Jurkat, Clone E6-1 (cell line): ENCODE measurements at regions not wholly inside any gene's neighbourhood (a gene's known extent, or its start where the extent isn't known, plus 50 kb on each side); places are given as distances from the start of the nearest gene placed in this dataset.
"Not testable (repeated sequence)": the region's sequence is repeated elsewhere in the genome, so short reads cannot be mapped to it uniquely, and the experiment has no call there.

ENCODE experiments used
- DNase-seq: peaks from one replicate; pipeline ENCODE4 v3.0.0-alpha.2; 2011; ENCODE audit warnings: low read depth, low spot score
- H3K4me3 ChIP-seq: 2 replicates; pipeline ENCODE4 v1.5.1; 2011; ENCODE audit warnings: mild to moderate bottlenecking, low read length, control low read depth, moderate library complexity

DNA sequence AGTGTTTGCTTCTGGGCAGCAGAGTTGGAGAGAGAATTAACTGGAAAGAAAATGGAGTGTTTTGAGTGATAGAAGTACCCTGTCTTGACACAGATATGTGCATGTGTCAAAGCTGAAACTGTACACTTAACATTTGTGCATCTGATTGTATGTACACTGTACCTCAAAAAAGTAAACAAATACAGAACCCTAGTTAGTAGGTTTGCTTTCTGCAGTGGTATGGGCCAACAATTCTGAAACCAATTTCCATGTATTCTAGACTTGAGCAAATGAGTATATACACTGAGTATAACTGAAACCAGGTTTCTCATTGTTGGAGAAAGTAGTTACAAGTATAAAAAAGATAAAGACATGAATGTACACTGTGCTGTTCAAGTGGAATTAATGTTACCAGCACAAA is 52.4 kb downstream of the ELAPOR2 start:
- no peak overlapping the region for H3K4me3 ChIP-seq
- DNase-seq = no peak

DNA sequence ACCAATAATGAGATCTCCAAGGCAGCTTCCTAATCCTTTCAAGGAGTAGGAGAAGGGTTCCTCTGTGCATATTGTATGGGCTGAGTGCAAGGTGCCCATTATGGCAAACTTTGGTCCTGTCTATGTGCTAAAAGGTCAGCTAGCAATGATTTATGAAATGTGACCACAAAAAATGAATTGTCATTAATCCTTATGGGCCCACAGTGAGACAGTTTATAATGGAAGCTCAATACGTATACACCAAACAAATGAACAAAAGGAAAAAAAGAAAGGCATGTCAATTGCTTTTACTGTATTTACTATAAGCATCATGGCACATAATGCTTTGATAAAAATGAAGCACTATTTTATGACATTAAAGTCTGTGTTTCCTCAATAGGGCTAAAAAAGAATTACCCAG is 54.5 kb downstream of the ELAPOR2 start:
- DNase-seq = no peak
- no peak overlapping the region for H3K4me3 ChIP-seq

DNA sequence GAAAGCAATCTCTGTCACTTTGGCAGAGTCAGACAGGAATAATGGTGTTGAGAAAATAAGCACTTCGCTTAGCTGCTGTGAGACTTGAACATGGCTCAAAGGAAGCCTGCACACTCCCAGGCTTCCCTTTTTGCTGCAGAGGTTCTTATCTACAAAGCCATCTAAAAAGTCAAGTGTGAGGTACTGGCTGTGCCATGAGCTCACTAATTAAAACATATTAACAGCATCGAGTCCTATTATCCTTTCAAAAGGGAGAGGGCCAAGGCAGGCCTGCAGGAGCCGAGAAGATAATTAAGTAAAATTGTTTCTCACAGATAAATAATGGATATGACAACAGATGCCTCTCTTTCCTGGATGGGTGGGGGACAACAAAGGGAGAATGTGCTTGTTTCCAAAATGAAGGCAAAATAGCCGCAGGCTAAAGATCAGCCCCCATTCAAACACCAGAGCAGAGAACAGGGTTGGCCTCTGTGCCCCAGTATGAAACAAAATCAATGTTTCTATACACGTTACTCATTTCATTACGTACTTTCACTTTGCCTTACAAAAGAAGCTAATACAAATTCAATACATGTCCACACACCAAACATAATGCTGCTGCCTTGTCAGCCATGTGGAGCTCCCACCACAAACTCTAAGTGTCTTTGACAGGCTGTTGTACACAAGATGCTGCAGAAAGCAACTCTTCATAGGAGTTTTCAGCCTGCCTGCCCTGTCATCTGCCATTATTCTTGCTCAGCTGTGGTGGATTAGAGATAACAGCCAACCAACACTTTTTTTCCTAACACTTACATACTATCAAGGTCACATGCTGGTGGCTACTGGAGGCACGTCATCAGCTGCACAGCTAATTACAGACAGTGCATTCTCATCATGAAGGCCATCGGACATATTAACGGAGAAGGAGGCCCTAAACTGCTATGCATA is 55.3 kb downstream of the ELAPOR2 start:
- no peak for DNase-seq
- no peak overlapping the region for H3K4me3 ChIP-seq

DNA sequence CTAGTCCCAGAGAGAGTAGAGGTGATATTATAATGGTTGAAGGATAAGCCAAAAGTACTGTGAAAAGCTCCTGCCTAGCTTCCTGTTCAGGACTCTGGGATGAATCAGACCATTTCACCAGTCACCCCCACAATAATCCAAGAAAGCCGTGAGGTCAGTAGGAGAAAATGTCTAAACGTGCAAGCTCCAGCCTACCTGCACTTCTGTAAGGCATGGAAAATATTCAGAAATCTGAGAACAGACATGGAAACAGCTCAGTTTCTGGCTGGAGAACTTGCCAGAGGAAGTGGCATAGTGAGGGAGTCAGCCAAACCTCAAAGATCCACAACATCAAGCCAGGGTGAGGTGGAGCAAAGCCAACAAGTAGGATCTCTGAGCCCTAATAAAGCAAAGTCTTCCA is 58.2 kb downstream of the ELAPOR2 start:
- no peak for DNase-seq
- no peak overlapping the region for H3K4me3 ChIP-seq

- H3K4me3 ChIP-seq = no peak overlapping the region
- DNase-seq = no peak
Observed at GRCh38 chr7:87000344-87000743, 59.1 kb downstream of the ELAPOR2 start.

DNA sequence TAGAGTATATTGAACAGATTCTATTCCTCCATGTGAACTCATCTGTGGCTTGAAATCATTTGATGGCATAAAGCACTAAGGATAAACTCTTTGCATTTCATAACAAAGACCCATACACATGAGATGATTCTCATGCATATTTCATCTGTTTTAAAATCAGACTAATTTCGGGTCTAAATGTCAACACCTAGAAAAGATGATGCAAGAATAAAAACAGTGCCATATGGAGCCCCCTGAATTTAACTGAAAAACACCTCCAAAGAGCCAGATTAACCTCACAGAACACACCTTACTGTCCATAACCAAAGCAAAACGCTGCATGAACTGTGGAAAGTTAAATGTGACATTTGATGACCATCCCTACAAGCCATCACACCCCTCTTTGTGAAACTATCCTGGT is 59.7 kb downstream of the ELAPOR2 start:
- no peak overlapping the region for H3K4me3 ChIP-seq
- no peak for DNase-seq

GRCh38 chr7:86995814-86996213 is 63.6 kb downstream of the ELAPOR2 start:
- H3K4me3 ChIP-seq = no peak overlapping the region
- DNase-seq = no peak

- H3K4me3 ChIP-seq = no peak overlapping the region
- no peak for DNase-seq
Observed at GRCh38 chr7:86995052-86995725, 64.3 kb downstream of the ELAPOR2 start.

- DNase-seq = no peak
- H3K4me3 ChIP-seq = no peak overlapping the region
Observed at GRCh38 chr7:86991771-86992191, 67.7 kb downstream of the ELAPOR2 start.

- no peak overlapping the region for H3K4me3 ChIP-seq
- DNase-seq = no peak
Observed at GRCh38 chr7:86991093-86991769, 68.2 kb downstream of the ELAPOR2 start.

GRCh38 chr7:86989407-86989806 is 70.0 kb downstream of the ELAPOR2 start:
- no peak overlapping the region for H3K4me3 ChIP-seq
- no peak for DNase-seq

DNA sequence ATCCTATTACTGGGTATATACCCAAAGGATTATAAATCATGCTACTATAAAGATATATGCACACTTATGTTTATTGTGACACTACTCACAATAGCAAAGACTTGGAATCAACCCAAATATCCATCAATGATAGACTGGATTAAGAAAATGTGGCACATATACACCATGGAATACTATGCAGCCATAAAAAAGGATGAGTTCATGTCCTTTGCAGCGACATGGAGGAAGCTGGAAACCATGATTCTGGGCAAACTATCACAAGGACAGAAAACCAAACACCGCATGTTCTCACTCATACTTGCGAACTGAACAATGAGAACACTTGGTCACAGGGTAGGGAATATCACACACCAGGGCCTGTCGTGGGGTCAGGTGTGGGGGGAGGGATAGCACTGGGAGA is 71.6 kb downstream of the ELAPOR2 start:
- not testable (repeated sequence) for H3K4me3 ChIP-seq, DNase-seq

GRCh38 chr7:86987358-86987757 is 72.1 kb downstream of the ELAPOR2 start:
- not testable (repeated sequence) for H3K4me3 ChIP-seq, DNase-seq

- not testable (repeated sequence) for DNase-seq, H3K4me3 ChIP-seq
Observed at GRCh38 chr7:86985342-86985741, 74.1 kb downstream of the ELAPOR2 start.

DNA sequence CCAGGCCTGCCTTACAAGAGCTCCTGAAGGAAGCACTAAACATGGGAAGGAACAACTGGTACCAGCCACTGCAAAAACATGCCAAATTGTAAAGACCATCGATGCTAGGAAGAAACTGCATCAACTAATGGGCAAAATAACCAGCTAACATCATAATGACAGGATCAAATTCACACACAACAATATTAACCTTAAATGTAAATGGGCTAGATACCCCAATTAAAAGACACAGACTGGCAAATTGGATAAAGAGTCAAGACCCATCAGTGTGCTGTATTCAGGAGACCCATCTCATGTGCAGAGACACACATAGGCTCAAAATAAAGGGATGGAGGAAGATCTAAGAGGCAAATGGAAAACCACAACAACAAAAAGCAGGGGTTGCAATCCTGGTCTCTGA is 75.8 kb downstream of the ELAPOR2 start:
- not testable (repeated sequence) for H3K4me3 ChIP-seq, DNase-seq

GRCh38 chr7:86981937-86982336 is 77.5 kb downstream of the ELAPOR2 start:
- H3K4me3 ChIP-seq, DNase-seq: not testable (repeated sequence)

DNA sequence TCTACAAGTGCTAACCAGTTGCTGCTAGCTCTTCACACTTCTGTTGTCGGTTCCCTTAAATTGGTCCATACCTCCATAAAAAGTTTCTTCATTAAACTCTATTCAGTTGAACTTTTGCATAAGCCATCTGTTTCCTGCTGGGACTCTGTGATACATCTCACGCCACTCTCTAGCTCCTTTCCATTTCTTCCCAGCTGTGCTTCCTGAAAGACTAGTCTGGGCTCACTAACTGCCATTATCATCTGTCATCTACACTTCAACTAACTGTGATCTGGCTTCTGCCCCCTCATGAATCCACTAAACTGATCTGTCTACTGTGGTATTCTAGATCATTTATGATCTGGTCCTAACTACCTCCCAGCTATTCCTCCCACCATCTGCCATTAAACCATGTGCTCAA is 78.3 kb downstream of the ELAPOR2 start:
- H3K4me3 ChIP-seq = no peak overlapping the region
- DNase-seq = no peak

GRCh38 chr7:86980223-86980622 is 79.2 kb downstream of the ELAPOR2 start:
- no peak for DNase-seq
- H3K4me3 ChIP-seq = no peak overlapping the region

DNA sequence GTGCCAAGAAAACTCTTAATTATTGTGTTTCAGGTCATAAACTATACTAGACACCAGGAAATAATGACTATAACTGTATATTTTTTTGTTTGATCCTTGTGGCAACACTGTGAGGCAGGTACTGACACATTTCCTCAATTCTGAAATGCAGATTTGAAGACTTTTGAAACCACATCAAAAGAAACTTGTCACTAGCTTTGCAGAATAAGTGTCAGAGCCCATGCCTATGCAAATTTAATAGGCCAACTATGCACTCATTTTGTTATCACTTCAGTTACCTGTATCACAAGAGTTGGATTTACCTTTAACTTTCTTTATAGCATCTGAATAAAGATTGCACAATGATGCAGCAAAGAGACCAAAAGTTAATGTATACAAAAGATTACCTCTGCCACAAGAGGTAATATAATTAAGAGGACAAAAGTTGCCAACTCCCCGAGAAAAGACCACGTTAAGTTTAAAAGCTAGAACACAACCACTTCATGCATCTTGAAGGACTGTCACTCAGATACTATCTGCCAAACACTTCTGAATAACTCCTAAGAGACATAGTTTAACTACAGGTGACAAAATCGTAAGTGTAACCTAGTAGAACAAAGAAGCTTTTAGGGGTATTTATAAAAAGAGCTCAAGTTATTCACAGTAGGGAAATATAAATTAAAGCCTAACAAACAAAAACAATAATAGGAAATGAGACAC is 80.5 kb downstream of the ELAPOR2 start:
- DNase-seq = peak; percentile 84
- H3K4me3 ChIP-seq = no peak overlapping the region
